LNCAP (cell line): ENCODE measurements at regions not wholly inside any gene's neighbourhood (a gene's known extent, or its start where the extent isn't known, plus 50 kb on each side); places are given as distances from the start of the nearest gene placed in this dataset.

Experiments used
- TF ChIP-seq, protein P1 (sequence below): fragments of 450-650 bp; IDR thresholded peaks from 2 replicates; pipeline ENCODE4 v1.5.1; 2017; ENCODE audit warnings: mild to moderate bottlenecking

DNA sequence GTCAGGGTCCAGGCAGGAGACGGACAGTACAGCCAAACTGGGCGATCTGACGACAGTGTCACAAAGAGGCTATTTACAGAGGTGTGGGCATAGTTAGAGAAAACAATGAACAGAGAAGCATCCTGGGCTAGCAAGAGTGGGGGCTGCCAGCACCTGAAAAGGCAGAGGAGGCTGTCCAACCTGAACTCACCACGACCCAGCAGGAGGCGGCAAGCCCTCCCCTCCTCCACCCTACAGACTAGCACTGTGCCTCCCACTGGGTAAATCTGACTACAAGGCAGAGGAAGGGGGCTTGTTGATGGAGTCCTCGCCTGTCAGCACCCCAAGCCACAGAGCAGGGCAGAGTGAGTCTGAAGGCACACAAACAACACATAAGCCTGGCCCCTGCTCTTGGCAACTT, 52.8 kb upstream of the CDYL start:
- TF ChIP-seq, protein P1, sequence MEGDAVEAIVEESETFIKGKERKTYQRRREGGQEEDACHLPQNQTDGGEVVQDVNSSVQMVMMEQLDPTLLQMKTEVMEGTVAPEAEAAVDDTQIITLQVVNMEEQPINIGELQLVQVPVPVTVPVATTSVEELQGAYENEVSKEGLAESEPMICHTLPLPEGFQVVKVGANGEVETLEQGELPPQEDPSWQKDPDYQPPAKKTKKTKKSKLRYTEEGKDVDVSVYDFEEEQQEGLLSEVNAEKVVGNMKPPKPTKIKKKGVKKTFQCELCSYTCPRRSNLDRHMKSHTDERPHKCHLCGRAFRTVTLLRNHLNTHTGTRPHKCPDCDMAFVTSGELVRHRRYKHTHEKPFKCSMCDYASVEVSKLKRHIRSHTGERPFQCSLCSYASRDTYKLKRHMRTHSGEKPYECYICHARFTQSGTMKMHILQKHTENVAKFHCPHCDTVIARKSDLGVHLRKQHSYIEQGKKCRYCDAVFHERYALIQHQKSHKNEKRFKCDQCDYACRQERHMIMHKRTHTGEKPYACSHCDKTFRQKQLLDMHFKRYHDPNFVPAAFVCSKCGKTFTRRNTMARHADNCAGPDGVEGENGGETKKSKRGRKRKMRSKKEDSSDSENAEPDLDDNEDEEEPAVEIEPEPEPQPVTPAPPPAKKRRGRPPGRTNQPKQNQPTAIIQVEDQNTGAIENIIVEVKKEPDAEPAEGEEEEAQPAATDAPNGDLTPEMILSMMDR, result no peak

DNA sequence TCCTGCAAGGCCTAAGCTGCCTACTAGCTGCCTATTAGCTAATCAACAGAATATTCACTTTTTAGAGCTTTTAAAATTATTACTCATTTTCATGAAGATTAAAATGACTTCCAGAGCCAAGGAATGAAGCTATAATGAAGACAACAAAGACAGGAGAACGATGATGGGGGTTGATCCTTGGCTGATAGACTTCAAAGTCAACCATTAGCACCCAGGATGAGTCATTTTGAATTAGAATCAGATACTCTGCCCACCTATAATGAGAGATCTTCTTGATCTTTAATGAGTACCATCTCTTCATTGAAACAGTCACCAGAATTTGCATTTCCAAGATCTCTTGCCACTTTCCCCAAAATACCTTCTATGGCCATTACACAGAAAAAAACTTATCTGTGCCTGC, 56.7 kb upstream of the CDYL start:
- TF ChIP-seq, protein P1, result no peak

GRCh38 chr6:4717856-4718255, 58.3 kb upstream of the CDYL start:
- TF ChIP-seq, protein P1, result no peak

GRCh38 chr6:4717124-4717523, 59.1 kb upstream of the CDYL start:
- TF ChIP-seq, protein P1, result no peak

GRCh38 chr6:4714961-4715501, 61.2 kb upstream of the CDYL start:
- TF ChIP-seq, protein P1, result no peak

DNA sequence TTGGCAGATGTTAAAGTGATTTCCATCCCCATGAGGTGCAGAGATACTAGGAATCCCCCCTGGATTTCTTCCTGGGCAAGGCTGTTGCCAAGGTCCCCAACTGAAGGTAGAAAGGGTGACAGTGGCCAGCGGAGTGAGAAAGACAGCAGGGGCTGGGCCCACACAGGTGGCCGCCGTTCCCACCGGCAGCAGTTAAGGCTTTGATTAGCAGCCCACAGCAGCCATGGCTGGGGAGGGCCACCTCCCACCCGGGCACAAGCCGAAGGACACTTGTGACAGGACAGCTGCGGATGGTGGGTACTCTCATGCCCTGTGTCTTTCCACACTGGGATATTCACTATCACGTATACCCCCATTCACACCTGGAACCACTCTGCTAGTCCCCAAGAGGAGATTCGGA, 63.9 kb upstream of the CDYL start:
- TF ChIP-seq, protein P1, result no peak

GRCh38 chr6:4707011-4707410, 69.2 kb upstream of the CDYL start:
- TF ChIP-seq, protein P1, result no peak

DNA sequence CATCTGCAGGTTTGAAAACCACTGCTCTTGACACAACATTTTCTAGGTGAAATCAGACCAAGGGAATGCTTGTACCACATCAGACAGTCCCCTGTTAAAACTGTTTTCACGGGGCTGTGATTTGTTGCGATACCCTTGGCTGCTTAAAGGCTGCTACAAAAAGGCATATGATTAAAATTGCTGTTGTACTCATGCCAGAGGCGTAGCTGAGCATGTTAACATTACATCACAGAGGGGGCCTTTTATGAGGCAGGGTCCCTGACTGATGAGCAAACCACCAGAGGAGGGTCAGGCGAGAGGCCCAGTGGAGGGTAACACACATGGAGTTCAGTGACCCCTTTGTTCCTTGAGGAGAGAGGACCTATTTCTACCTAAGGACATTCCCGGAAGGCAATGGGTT, 70.4 kb upstream of the CDYL start:
- TF ChIP-seq, protein P1, result no peak
